ENCODE measurements at regions not wholly inside any gene's neighbourhood (a gene's known extent, or its start where the extent isn't known, plus 50 kb on each side); places are given as distances from the start of the nearest gene placed in this dataset.

GRCh38 chr4:155570661-155571060 is 96.0 kb upstream of the GUCY1A1 start (continued):
- TF ChIP-seq CREB1 (CRISPR knock-in tag; IDR thresholded peaks at IDR 0.05; ENCODE audit: low read depth), result no peak
- TF ChIP-seq NANOG (IDR thresholded peaks at IDR 0.05; ENCODE audit: borderline replicate concordance), result no peak
- no peak for TF ChIP-seq EZH2 (IDR thresholded peaks at IDR 0.05; ENCODE audit: low read depth, unreplicated experiment)
- no peak for TF ChIP-seq POLR2AphosphoS5 (IDR thresholded peaks at IDR 0.05; ENCODE audit: low read depth)
- no peak for TF ChIP-seq CTCF (conservative IDR thresholded peaks at IDR 0.05; ENCODE audit: low read depth in 2 of 2)
- no peak for TF ChIP-seq JUNB (IDR thresholded peaks at IDR 0.05; ENCODE audit: unreplicated experiment)

GRCh38 chr4:155569960-155570515 is 96.6 kb upstream of the GUCY1A1 start:
- Histone ChIP-seq H3F3A (replicated peaks; ENCODE audit: low read depth) (no peaks in the 10 kb centered on the region), H4K20me1 (replicated peaks; ENCODE audit: insufficient read depth) (no peaks in the 10 kb centered on the region), H3K36me3 (ENCODE audit: insufficient read depth) (no peaks in the 10 kb centered on the region), H3K27ac (ENCODE audit: low read depth) (no peak overlapping the region), H3K4me3 (no peak overlapping the region), H3K4me2 (no peak overlapping the region), H3K9me2 (ENCODE audit: insufficient read depth) (no peaks in the 10 kb centered on the region), H3K4me1 (ENCODE audit: insufficient read depth) (no peaks in the 10 kb centered on the region), H2AFZ (0 out of 2 replicates have a peak overlapping the region, but pooled peaks have one; percentile 23), H3K79me2 (replicated peaks; ENCODE audit: insufficient read depth) (no peaks in the 10 kb centered on the region), H3K27me3 (ENCODE audit: insufficient read depth) (no peaks in the 10 kb centered on the region)
- TF ChIP-seq NANOG (IDR thresholded peaks at IDR 0.05; ENCODE audit: borderline replicate concordance), result no peak
- no peak for TF ChIP-seq EZH2phosphoT487 (IDR thresholded peaks at IDR 0.05; ENCODE audit: unreplicated experiment)
- no peak for TF ChIP-seq JUNB (IDR thresholded peaks at IDR 0.05; ENCODE audit: unreplicated experiment)
- no peak for TF ChIP-seq ZNF114 (CRISPR knock-in tag; IDR thresholded peaks at IDR 0.05)
- no peak for TF ChIP-seq ETS1 (IDR thresholded peaks at IDR 0.05)
- no peak for TF ChIP-seq CREB1 (CRISPR knock-in tag; IDR thresholded peaks at IDR 0.05; ENCODE audit: low read depth)
- TF ChIP-seq CTCF (conservative IDR thresholded peaks at IDR 0.05; ENCODE audit: low read depth in 2 of 2), result no peak
- TF ChIP-seq REST (IDR thresholded peaks at IDR 0.05; ENCODE audit: unreplicated experiment), result no peak
- TF ChIP-seq STAT1 (IDR thresholded peaks at IDR 0.05; ENCODE audit: unreplicated experiment), result no peak
- no peak for ATAC-seq
- H3K4me1 Mint-ChIP-seq, result no peaks in the 10 kb centered on the region
- H3K27ac Mint-ChIP-seq, result no peak overlapping the region
- H3K27me3 Mint-ChIP-seq (ENCODE audit: insufficient read depth, low read depth, poor library complexity), result peaks cover 2% of the 10 kb centered on the region
- no peaks in the 10 kb centered on the region for H3K9me3 Mint-ChIP-seq
- no peak for DNase-seq (ENCODE audit: low spot score)
- H3K36me3 Mint-ChIP-seq (ENCODE audit: low read depth), result no peaks in the 10 kb centered on the region; the same call in 2 of the 3 replicates
- H3K4me3 Mint-ChIP-seq, result no peak overlapping the region

All from GM23338 (cell line).